GM12878 (cell line): ENCODE measurements at regions not wholly inside any gene's neighbourhood (a gene's known extent, or its start where the extent isn't known, plus 50 kb on each side); places are given as distances from the start of the nearest gene placed in this dataset.

ENCODE experiments used
- ATAC-seq: fragments of 200-7000 bp; cut with Tn5 transposase; 3 replicates; pipeline ENCODE4 v1.9.1; 2020; ENCODE audit warnings: mild to moderate bottlenecking, moderate library complexity
- BruUV-seq: library from RNA; stranded (reverse); fragments of 400-500 nt; replicated peaks from 2 replicates; lab custom pipeline; 2021; lab: Mats Ljungman, UMichigan
- CTCF ChIA-PET: fragments of 300-600 bp; sonication (Branson Sonifier 250); formaldehyde crosslinking; extraction: SDS; loops from one replicate; lab custom pipeline; 2021; ENCODE audit warnings: inconsistent platforms; lab: Yijun Ruan, JAX
- POLR2A ChIA-PET: fragments of 350-600 bp; formaldehyde crosslinking; extraction: SDS; loops from one replicate; lab custom pipeline; 2021; ENCODE audit warnings: inconsistent platforms; lab: Charles Lee
- RAD21 ChIA-PET: fragments of 300-600 bp; sonication (Branson Sonifier 250); formaldehyde crosslinking; loops from one replicate; lab custom pipeline; 2023; ENCODE audit warnings: antibody characterized with exemption; ENCODE audit not compliant: unreplicated experiment; lab: Charles Lee
- SMC1A ChIA-PET: fragments of 300-600 bp; sonication (Branson Sonifier 250); formaldehyde crosslinking; loops from one replicate; lab custom pipeline; 2023; ENCODE audit not compliant: unreplicated experiment, uncharacterized antibody; lab: Charles Lee
- DNase-seq: peaks from one replicate; pipeline ENCODE4 v3.0.0-alpha.2; 2011; ENCODE audit warnings: low read depth, low spot score
- FAIRE-seq: peaks from 3 replicates; lab custom pipeline; 2011; peaks lifted over from hg19 to GRCh38; lab: Jason Lieb, UNC
- H2AFZ ChIP-seq: 2 replicates; pipeline ENCODE4 v1.6.0; 2011; ENCODE audit warnings: low read depth, low read length, control low read depth; ENCODE audit not compliant: control insufficient read depth
- H3K27ac ChIP-seq: 2 replicates; pipeline ENCODE4 v1.5.1; 2011; ENCODE audit warnings: control low read depth; ENCODE audit not compliant: control insufficient read depth, insufficient read depth
- H3K27me3 ChIP-seq, 2 experiments: replicated peaks in 1 of 2; 2 replicates each; pipeline versions ENCODE4 v1.6.0 to v1.6.1; 2011; ENCODE audit warnings: low read length in 1 of 2; ENCODE audit not compliant: control insufficient read depth in 2 of 2, insufficient read depth in 2 of 2
- H3K36me3 ChIP-seq, 2 experiments: 2 replicates each; pipeline ENCODE4 v1.5.1; 2011; ENCODE audit warnings: low read length in 1 of 2; ENCODE audit not compliant: control insufficient read depth in 2 of 2, insufficient read depth in 2 of 2
- H3K4me1 ChIP-seq: 2 replicates; pipeline ENCODE4 v1.6.1; 2011; ENCODE audit warnings: mild to moderate bottlenecking, low read length, moderate library complexity, mixed read lengths; ENCODE audit not compliant: control insufficient read depth, insufficient read depth
- H3K4me2 ChIP-seq: 2 replicates; pipeline ENCODE4 v1.6.0; 2011; ENCODE audit warnings: control low read depth; ENCODE audit not compliant: control insufficient read depth, insufficient read depth
- H3K4me3 ChIP-seq: fragments of 200-600 bp; sonication (generic); 2 replicates; pipeline ENCODE4 v1.5.1; 2016
- H3K79me2 ChIP-seq: 2 replicates; pipeline ENCODE4 v1.6.0; 2011; ENCODE audit warnings: low read length; ENCODE audit not compliant: control insufficient read depth, insufficient read depth
- H3K9ac ChIP-seq: 2 replicates; pipeline ENCODE4 v1.8.0; 2011; ENCODE audit warnings: low read length, control low read depth, mixed read lengths; ENCODE audit not compliant: control insufficient read depth, insufficient read depth
- H3K9me3 ChIP-seq: replicated peaks from 3 replicates; pipeline ENCODE4 v1.5.1; 2011; ENCODE audit warnings: mild to moderate bottlenecking, low read length; ENCODE audit not compliant: control insufficient read depth, insufficient read depth
- H4K20me1 ChIP-seq: 2 replicates; pipeline ENCODE4 v1.6.0; 2011; ENCODE audit not compliant: control insufficient read depth, insufficient read depth
- ATF2 ChIP-seq: IDR thresholded peaks from 2 replicates; pipeline ENCODE4 v1.6.1; 2012; ENCODE audit warnings: low read length, inconsistent platforms
- EGR1 ChIP-seq, 2 experiments: IDR thresholded peaks; 1 replicate in 1 of 2; 2 replicates in 1 of 2; pipeline ENCODE4 v1.6.1; 2011 to 2012; ENCODE audit warnings: low read depth in 2 of 2, low read length in 2 of 2, borderline replicate concordance in 1 of 2, mild to moderate bottlenecking in 1 of 2, moderate library complexity in 1 of 2
- ETV6 ChIP-seq, 2 experiments: fragments of 450-650 bp in 1 of 2; IDR thresholded peaks in 1 of 2; conservative IDR thresholded peaks in 1 of 2; 2 replicates each; pipeline ENCODE4 v1.6.1; 2014; ENCODE audit warnings: antibody characterized with exemption in 1 of 2, borderline replicate concordance in 1 of 2, low read depth in 1 of 2, mild to moderate bottlenecking in 1 of 2, moderate library complexity in 1 of 2
- PML ChIP-seq: IDR thresholded peaks from 2 replicates; pipeline ENCODE4 v1.6.1; 2012; ENCODE audit warnings: low read length, inconsistent platforms
- POLR2AphosphoS5 ChIP-seq: IDR thresholded peaks from 2 replicates; pipeline ENCODE4 v1.6.1; 2011; ENCODE audit warnings: mild to moderate bottlenecking, low read length, inconsistent platforms
- RB1 ChIP-seq: fragments of 450-650 bp; formaldehyde crosslinking; IDR thresholded peaks from 2 replicates; pipeline ENCODE4 v1.6.1; 2017; ENCODE audit warnings: mild to moderate bottlenecking, borderline replicate concordance
- SMARCA5 ChIP-seq: fragments of 450-650 bp; IDR thresholded peaks from 2 replicates; pipeline ENCODE4 v1.6.1; 2017; ENCODE audit warnings: mild to moderate bottlenecking
- STAT1 ChIP-seq: fragments of 450-650 bp; conservative IDR thresholded peaks from 2 replicates; pipeline ENCODE4 v1.6.1; 2014; ENCODE audit warnings: antibody characterized with exemption, mild to moderate bottlenecking
- ZBTB4 ChIP-seq: fragments of 450-650 bp; formaldehyde crosslinking; IDR thresholded peaks from 2 replicates; pipeline ENCODE4 v1.4.0; 2022; ENCODE audit warnings: mild to moderate bottlenecking, moderate library complexity
- ZNF384 ChIP-seq: IDR thresholded peaks from 2 replicates; pipeline ENCODE4 v1.6.1; 2012; ENCODE audit warnings: low read depth, mild to moderate bottlenecking, low read length, improper control_type of control experiment, borderline replicate concordance
- ZSCAN29 ChIP-seq: fragments of 450-650 bp; IDR thresholded peaks from 2 replicates; pipeline ENCODE4 v1.6.1; 2017; ENCODE audit warnings: mild to moderate bottlenecking, moderate library complexity
- WGBS: methylation state at CpG from one replicate; pipeline ENCODE4 v1.1.6; 2016; ENCODE audit warnings: low lambda C conversion rate; ENCODE audit not compliant: insufficient replicate concordance, insufficient coverage; ENCODE audit errors: missing lambda C conversion rate; 5-methylcytosine and 5-hydroxymethylcytosine counted together
- in situ Hi-C: fragments of 300-500 bp; cut with MboI; formaldehyde crosslinking; loops from 9 replicates; pipeline ENCODE4 v1.14.3; 2018; ENCODE audit warnings: mixed read lengths
- intact Hi-C: fragments of 100-400 bp; cut with micrococcal nuclease; formaldehyde crosslinking; loops from one replicate; pipeline ENCODE4 v1.14.2; 2022; ENCODE audit not compliant: unreplicated experiment

GRCh38 chr5:50301756-50302155, 139.3 kb downstream of the EMB start:
- H3K9me3 ChIP-seq, result no peaks in the 10 kb centered on the region
- SMC1A ChIA-PET, result no interaction called here
- H3K79me2 ChIP-seq, result no peaks in the 10 kb centered on the region
- H3K9ac ChIP-seq, result no peak overlapping the region
- H3K36me3 ChIP-seq, result no peaks in the 10 kb centered on the region
- no peaks in the 10 kb centered on the region for H3K27me3 ChIP-seq
- H4K20me1 ChIP-seq, result no peaks in the 10 kb centered on the region
- intact Hi-C loops, result no loop called here
- no peaks in the 10 kb centered on the region for H3K4me1 ChIP-seq
- H3K4me2 ChIP-seq, result no peak overlapping the region
- H2AFZ ChIP-seq, result no peak overlapping the region
- TF ChIP-seq SMARCA5, result no peak
- no peak for TF ChIP-seq ATF2
- TF ChIP-seq RB1, result no peak
- no peak for TF ChIP-seq PML
- TF ChIP-seq ZNF384, result no peak
- no peak for TF ChIP-seq ZBTB4
- no peak for TF ChIP-seq STAT1
- TF ChIP-seq ZSCAN29, result no peak
- TF ChIP-seq ETV6 (conservative IDR thresholded peaks at IDR 0.05 in 1 of 2, IDR thresholded peaks at IDR 0.05 in 1 of 2; ENCODE audit: borderline replicate concordance in 1 of 2, low read depth in 1 of 2), result no peak
- no peak for TF ChIP-seq POLR2AphosphoS5
- TF ChIP-seq EGR1 (IDR thresholded peaks at IDR 0.05; ENCODE audit: borderline replicate concordance in 1 of 2, low read depth in 2 of 2, low read length in 2 of 2), result no peak
- in situ Hi-C loops, result no loop called here
- no peak for FAIRE-seq
- no TSS peak for BruUV-seq
- no peak for ATAC-seq
- CTCF ChIA-PET, result no interaction called here
- H3K27ac ChIP-seq, result no peak overlapping the region
- H3K4me3 ChIP-seq, result no peak overlapping the region
- DNase-seq, result no peak
- POLR2A ChIA-PET, result no interaction called here
- WGBS, result 0% methylated on average over 1 of the region's 1 CpG
- RAD21 ChIA-PET, result no interaction called here
